IPS DF 4.7 (cell line): ENCODE measurements at regions not wholly inside any gene's neighbourhood (a gene's known extent, or its start where the extent isn't known, plus 50 kb on each side); places are given as distances from the start of the nearest gene placed in this dataset.

Experiments used
- DNase-seq: peaks from one replicate; pipeline ENCODE4 v3.0.0-alpha.2; 2013; ENCODE audit warnings: low spot score; ENCODE audit errors: extremely low read depth

DNA sequence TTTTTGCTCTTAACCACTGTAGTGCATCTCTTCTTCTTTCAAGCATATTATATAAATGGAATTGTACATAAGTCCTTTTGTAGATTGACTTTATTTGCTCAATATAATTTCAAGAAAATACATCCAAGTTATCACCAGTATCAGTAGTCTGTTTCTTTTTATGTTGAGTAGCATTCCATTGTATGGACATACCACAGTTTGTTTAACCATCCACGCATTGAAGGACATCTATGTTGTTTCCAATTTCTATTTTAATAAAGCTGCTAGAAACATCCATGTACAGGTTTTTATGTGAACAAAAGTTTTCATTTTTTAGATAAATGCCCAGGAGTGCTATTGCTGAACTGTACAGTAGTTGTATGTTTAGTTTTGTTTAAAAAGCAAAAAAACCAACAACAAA, 387.5 kb upstream of the SOX11 start:
- no peak for DNase-seq

DNA sequence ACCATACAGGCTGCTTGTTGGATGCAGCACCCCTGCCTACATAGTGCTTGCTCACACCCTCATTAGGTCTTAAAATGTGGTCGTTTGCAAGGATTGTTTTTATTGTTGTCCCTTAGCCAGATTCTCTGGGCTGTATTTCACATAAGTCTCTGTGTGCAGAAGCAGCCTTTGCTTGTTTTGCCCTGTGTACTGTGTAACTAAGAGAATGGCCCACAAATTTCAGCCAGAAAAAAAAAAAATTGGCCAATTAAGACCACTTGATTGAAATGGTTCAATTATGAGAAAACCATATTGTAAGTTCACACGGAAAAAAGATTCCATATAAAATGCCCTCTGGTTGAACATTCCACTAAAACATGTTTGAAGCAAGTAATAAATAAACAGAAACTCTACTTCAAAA, 377.1 kb upstream of the SOX11 start:
- no peak for DNase-seq

DNA sequence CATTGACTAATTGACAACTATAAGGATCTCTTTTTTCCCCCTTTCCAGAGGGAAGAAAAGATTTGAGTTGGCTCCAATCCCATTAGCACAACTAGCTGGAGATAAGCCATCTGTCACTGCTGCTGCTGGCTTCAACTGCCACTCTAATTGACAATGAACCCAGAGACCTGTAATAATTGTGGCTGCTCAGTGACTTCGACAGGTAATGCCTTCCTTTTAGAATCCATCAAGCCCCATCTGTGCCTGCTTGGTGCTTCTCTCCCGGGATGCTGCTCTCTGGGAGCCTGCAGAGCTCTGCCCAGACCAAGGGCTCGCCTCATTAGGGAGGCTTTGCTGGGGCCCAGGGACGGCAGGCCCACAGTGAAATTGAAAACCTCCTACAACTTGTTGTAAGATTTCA, 376.7 kb upstream of the SOX11 start:
- DNase-seq = no peak

DNA sequence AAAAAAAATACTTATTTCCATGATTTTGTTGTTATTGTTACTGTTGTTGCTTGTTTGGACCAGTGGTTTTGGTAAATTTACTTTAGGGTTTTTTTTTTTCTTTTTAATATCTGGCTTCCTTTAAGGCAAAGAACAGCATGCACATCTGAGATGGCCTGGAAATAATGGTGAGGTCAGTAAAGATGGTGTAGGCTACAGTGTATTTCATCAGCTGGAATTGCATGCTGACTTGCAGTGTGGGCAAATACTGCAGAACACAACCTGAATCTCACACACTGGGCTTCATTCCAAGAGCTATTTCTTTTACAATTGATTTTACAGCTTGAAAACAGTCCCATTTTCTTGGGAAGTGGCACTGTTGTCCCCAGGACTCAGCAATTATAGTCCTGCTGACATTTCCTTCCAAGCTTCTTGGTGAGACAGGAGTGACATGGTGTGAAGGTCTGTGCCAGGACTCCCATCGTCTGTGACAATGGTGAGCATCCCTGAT, 376.1 kb upstream of the SOX11 start:
- DNase-seq = no peak

DNA sequence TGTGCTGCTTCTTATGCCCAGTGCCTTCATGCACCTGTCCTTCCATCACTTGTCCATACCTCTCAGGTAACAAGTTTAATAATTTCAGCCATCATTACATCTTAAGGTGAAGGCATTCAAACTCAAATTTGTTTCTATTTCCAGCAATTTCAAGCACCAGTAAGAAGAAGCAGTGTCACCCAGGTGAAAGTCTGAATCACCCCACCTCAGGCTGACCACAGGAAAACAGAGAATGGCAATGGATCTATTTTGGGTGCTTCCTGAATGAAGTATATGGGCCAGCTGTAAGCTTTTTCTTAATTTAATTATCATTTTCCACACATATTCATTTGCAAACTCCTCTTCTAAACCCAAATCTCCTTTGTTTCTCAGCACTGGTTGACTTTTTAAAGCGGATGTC, 372.7 kb upstream of the SOX11 start:
- no peak for DNase-seq

DNA sequence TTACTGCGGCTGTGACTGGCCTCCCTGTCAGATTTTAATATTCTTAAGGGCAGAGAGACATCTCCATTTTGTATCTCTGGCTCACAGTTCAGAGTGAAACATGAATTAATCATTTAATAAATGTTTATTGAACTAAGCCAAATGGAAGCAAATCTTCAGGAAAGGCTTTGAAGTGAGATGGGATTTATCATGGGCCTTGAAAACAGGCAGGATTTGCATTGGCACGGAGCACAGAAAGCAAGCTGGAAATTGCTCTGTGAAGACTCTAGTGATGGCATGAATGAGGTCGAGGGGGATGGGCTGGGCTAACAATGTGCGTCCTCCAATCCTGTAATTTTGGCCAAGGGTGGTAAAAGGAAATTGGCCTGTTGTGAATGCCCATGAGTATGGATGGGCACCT, 369.8 kb upstream of the SOX11 start:
- no peak for DNase-seq

DNA sequence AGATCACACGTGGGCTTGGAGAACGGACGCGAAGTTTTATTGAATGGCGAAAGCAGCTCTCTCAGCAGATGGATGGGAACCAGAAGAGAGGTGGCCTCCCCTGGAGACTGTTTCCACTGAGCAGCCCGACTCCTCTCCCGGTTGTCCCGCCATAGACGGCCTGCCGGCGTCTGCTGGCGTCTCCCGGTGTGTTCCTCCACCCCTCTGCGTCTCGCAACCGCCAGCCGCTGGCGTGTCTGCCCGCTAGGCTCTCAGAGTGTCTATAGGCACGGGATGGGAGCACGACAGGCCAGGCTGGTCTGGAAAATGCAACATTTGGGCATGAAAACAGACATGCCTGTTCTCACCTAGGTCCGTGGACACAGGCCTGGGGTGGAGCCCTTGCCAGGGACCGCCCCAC, 366.7 kb upstream of the SOX11 start:
- DNase-seq = no peak

DNA sequence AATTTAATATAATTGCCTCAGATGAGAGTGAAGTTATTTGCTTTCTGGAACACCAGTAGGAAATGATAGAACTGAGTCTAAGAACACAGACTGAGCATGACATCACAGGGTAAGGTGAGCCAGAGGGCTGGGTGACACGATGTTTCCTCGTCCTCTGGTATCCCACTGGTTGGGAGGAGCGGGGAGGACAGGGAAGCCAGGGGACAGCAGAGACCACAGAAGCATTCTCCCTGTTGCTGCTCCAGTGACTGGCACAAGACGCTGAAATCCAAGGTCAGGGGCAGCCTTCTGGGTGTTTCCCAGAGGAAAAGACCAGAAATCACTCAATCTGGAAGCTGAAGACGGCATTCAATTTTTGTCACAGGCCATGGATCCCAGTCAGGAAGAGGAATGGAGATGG, 363.4 kb upstream of the SOX11 start:
- DNase-seq = no peak

DNA sequence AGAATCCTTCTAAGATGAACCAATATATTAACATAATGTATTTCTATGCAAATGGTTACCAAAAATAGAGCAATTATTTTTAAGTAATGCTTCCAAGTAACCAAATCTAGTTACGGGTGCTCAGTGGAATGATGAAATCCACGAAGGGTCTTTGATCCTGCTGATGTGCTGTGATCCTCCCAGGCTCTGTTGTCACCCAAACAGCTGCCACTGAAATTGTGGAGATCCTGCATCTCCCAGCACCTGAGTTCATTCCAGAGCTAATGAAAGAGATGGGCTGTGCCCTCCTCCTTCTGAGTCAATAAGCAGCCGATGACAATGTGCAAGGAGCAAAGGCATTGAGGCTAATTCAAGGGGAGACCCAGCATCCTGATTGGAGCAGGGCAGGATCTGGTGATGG, 362.4 kb upstream of the SOX11 start:
- DNase-seq = no peak

DNA sequence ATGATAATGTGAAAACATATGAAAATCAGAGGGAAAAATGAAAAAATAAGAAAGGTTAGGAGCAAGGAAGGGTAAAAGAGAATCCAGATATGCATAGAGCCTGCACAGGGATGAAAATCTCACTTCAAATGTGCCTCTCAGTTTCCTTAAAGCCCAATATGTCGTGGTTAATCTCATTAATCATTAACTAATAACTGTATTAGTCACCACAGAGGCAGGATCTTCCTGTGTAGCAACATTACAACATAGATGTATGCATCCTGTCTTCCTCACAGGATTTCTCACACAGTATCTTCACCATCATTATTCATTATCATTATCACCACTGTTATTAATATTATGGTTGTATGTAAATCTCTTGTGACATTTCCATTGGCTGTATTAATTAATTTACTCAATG, 361.2 kb upstream of the SOX11 start:
- no peak for DNase-seq

DNA sequence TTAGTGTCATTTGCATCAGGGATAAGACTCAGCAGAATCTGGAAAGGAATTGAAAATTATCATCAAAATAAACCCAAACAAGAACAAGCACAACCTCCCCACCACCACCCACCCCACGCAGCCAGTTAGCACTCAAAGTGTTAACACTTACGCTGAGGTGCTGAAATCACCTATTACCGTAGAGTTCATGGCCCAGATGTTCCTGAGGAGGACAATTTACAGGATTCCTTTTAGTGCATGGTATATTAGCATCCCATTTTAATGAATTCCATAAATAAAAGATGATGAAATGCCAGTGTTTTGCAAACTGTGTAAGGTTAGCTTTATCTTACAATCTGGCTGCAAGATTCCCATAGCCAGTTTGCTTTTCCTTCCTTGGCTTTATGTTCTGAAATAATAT, 359.3 kb upstream of the SOX11 start:
- DNase-seq = no peak

DNA sequence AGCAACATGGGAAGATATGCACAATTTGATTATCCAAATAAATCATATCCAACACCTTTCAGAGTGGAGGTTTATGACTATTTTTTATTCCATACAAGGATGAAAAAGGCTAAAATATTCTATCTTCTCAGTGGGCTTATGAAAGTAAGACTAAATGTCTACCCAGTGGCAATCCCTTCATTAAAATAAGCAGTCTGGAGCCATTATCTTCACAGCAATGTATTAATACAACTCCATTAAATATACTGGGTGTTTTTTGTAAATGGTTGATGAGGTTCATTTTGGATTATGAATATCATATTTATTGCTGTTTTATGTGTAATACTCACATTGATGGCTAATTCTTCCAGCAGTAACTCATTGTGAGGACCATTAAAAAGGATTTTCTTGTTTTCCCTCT, 352.7 kb upstream of the SOX11 start:
- no peak for DNase-seq

DNA sequence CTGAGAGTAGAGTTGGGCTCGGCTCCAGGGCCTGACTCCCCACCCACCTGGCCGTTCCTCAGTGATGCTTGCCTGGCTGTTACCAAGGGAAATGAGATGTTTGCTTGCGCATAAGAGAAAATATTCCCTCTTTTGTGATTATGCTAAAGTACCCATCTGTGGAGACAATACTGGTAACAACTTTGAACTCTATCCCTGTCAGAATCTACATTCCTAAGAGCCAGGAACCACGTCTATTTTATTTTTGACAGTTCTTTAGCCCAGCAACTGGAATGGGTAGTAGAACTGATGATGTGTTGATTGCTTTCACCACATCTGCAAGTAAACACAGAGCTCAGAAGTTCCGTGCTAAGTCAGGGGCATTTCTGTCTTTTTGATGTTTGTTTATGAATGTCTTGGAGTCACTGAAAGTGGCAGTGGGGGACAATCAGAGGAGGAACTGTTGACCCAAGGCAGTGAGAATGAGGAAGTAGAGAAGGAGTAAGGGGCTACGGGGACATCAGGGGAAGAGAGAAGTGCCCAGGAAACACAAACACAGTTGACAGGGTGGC, 348.3 kb upstream of the SOX11 start:
- DNase-seq = no peak

DNA sequence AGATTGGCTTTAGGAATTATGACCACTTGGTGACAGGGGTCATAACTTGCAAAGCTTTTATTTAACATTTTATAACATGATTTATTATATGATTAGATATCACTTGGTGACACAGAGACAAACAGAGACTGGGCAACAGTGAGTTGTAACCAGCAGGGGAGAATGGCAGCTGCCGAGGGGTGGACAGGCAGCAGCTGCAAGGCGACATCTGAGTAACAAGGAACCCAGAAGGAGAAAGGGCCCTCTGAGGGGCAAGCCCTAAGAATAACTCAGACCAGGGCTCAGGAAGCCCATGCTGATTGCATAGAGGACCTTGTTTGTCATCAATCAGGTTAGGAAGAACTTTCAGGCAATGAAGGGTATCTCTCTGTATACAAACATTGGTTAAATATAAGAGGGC, 339.9 kb upstream of the SOX11 start:
- DNase-seq = no peak

DNA sequence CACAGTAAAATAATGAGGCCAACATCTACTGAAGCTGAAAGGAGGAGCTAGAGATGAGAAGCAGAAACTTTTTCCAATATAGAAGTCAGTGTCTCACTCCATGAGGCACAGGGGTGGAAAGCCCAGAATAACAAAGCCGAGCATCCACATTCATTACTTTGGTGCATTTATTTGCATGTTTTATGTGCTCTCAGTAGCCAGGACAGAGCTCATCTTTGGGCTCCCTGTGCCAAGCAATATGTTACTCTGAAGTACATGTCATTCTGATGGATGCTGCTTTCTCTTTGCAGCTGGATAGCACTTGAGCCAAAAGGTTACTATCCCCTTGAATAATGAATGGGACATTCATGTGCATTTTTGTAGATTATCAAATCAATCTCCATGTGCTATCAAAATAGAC, 338.6 kb upstream of the SOX11 start:
- DNase-seq = no peak

DNA sequence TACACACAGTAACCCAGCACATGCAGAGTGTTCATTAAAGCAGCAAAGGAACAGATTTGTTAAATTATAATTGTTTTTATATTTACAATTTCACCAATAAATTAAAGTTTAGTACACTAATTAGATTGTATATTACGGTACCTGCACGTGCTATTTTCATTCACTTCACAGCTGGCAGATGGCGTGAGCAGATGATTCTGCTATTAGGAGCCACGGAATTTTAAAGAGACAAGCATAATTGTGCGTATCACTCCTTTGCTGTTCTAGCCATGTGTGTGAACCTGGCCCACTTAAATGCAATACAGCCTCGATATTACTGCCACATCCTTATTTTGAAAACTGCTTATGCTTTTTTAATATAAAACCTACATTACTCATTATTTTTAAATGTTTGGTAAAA, 332.8 kb upstream of the SOX11 start:
- no peak for DNase-seq

DNA sequence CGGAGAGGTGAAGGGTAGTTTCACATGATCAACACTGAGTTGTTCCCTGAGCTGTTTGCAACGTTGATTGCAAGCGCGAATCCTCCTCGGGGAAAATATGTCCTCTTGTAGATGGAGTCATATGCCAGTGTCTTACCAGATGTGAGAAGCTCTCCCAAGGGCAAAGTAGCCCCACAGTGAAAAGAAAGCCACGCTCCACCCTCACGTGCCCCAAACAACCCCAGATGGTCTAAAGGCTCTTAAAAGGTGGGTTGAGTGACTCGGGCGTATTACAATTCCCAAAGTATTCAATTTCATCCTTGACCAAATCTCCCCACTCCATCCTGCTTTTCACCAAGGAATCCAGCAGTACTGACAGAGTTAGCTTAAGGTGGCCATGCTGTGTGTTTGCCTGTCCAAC, 332.1 kb upstream of the SOX11 start:
- DNase-seq = no peak

DNA sequence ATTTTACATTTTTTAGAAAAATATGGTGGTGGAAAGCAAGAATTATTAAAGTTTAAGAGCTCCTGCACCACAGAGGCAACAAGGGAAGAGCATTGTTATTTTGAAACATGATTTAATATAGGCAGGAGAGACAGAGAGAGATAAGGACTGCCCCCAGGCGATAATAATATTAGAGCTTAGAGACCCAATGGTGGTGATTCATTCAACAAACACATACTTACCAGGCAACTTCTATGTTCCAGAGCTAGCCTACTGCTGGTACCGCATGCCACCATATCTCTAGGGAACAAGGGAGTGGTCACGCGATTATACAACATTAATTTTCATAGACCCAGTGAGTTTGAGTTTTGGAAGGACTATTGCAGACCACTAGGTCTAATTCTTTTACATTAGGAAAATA, 327.8 kb upstream of the SOX11 start:
- no peak for DNase-seq

DNA sequence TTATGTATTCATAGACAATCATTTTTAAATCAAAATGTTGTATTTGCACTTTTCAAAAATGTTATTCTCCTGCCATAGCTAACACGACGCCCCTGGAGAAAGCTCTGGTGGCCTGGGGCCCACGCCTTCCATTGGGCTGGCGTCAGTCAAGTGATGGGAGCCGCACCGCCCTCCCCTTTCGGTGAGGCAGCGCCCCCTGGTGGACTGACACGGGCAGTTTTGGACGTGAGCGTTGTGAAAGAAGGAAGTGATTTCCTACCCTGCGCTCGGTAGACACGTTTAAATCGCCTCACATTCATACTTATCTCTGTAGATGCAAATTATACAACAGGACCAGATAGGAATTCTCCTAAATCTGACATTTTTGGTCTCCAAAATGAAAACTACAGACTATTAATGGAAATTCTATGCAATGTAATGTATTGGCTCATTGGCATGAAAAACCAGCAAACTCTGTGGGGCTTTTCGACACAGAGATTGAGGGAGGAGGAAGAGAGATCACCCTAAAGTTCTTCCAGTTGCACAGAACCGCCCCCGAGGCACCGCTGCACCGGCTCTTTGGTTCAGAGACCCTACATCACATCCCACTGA, 326.2 kb upstream of the SOX11 start:
- no peak for DNase-seq

DNA sequence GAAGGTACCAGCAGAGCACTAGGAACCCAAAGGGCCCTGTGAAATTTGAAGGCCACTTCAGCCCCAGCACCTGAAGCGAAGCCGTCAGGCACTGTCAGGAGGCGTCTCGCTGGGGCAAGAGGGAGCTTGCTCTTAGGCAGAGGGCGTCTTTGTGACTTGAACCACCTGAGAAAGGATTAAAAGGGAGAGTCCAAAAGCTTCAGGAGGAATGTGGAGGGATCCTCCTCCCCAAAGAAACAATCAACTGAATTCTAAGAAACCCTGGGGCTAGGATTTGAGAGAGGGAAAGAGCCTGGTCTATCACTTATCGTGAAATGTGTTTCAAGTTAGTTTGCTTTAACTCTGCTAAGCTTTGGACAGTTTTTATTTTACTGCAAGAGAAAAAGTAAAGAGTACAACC, 324.9 kb upstream of the SOX11 start:
- no peak for DNase-seq

DNA sequence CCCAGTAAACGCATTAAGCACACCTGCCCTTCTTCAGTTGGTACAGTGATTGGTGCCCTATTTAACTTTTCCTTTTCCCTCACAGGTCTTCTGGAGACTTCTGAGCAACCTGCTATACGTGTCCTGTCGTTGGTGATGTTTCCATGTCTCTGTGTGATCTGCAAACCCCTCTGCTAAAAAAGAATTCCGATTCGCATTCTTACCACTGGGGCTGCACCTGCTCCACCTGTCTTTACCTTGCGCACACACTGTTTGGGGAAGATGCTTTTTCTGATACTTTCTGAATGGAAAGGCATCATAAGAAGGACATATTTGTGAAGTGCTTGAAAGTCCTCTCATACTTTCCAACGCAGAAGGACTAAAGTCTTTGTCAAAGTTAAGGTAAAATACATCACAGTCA, 323.9 kb upstream of the SOX11 start:
- no peak for DNase-seq

DNA sequence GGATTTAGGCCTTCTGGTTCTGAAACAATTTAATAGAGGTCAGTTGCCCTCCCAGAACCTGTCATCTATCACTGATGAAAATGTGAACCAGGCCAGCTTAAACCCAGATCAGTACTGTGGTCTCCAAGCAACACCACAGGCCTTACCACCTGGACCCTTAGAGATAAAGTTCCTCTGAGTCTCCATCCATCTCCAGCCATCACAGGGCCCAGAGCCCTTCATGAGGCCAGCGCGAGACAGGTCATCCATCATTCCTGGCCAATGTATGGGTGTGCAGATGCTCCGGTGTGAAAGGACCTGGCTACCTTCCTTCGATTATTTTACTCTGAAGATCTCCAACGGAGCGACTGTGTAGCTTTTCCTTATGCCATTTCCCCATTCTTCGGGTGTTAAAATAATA, 322.7 kb upstream of the SOX11 start:
- no peak for DNase-seq

DNA sequence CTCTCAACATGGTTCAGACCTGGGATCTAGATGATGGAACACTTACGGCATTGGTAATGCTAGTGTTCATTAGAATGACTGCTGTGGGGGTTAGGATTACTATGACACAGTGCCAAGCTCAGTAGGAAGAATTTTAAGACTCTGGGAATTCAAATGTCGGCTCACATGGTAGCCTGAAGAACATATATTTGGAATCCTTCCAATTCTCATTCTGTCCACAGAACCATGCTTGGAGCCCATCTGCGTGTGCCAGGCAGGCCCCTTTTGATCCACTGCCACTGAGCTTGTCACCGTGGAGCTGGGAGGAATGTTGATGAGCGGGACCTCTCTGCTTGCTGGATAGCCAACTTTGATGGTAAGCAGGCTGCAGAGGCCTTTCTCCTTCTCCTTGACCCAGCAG, 322.0 kb upstream of the SOX11 start:
- DNase-seq = no peak

DNA sequence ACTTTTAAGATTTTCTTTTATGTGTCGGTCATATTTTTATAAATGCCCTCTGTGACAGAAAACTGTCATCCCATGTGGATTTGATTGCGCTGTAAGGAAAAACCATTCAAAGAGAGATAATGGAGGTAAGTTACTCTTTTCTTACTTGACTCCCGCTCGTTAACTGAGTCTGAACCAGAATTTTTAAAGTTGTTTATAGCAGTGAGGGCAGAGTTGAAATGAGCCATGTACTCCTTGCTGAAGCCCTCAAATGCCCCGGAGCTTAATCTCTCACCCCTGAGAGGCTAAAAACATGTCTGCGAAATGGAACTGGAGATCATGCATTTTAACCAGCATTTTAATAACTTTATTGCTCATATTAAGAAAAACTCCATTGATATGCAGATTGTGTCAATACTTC, 320.0 kb upstream of the SOX11 start:
- DNase-seq = no peak
